ENCODE measurements at regions not wholly inside any gene's neighbourhood (a gene's known extent, or its start where the extent isn't known, plus 50 kb on each side); places are given as distances from the start of the nearest gene placed in this dataset.
"Not testable (repeated sequence)": the region's sequence is repeated elsewhere in the genome, so short reads cannot be mapped to it uniquely, and the experiment has no call there.

GRCh38 chr12:92061061-92061460 lies 84.6 kb downstream of the BTG1 start:
- no peak for DNase-seq (ENCODE audit: low spot score)

- DNase-seq (ENCODE audit: low spot score) = no peak
These were observed 85.7 kb downstream of the BTG1 start for GRCh38 chr12:92059960-92060359.

- DNase-seq (ENCODE audit: low spot score) = no peak
These were observed 87.0 kb downstream of the BTG1 start for GRCh38 chr12:92058664-92059063.

GRCh38 chr12:92056756-92057155 lies 88.9 kb downstream of the BTG1 start:
- not testable (repeated sequence) for DNase-seq (ENCODE audit: low spot score)

GRCh38 chr12:92056290-92056689 lies 89.4 kb downstream of the BTG1 start:
- DNase-seq (ENCODE audit: low spot score) = no peak

- no peak for DNase-seq (ENCODE audit: low spot score)
These were observed 89.8 kb downstream of the BTG1 start for GRCh38 chr12:92055877-92056276.

GRCh38 chr12:92051441-92051840 lies 94.2 kb downstream of the BTG1 start:
- no peak for DNase-seq (ENCODE audit: low spot score)

- DNase-seq (ENCODE audit: low spot score) = no peak
These were observed 96.2 kb downstream of the BTG1 start for GRCh38 chr12:92049403-92049802.

GRCh38 chr12:92047393-92047826 lies 98.2 kb downstream of the BTG1 start:
- no peak for DNase-seq (ENCODE audit: low spot score)

- DNase-seq (ENCODE audit: low spot score) = peak; percentile 53
These were observed 98.9 kb downstream of the BTG1 start for GRCh38 chr12:92046557-92047392.

- no peak for DNase-seq (ENCODE audit: low spot score)
These were observed 99.8 kb downstream of the BTG1 start for GRCh38 chr12:92045852-92046251.

- no peak for DNase-seq (ENCODE audit: low spot score)
These were observed 101.2 kb downstream of the BTG1 start for GRCh38 chr12:92044435-92044834.

- DNase-seq (ENCODE audit: low spot score) = no peak
These were observed 102.7 kb downstream of the BTG1 start for GRCh38 chr12:92042791-92043531.

GRCh38 chr12:92041742-92042141 lies 103.9 kb downstream of the BTG1 start:
- DNase-seq (ENCODE audit: low spot score) = no peak

GRCh38 chr12:92039046-92039445 lies 106.6 kb downstream of the BTG1 start:
- no peak for DNase-seq (ENCODE audit: low spot score)

GRCh38 chr12:92038476-92038875 lies 107.2 kb downstream of the BTG1 start:
- no peak for DNase-seq (ENCODE audit: low spot score)

- no peak for DNase-seq (ENCODE audit: low spot score)
These were observed 108.7 kb downstream of the BTG1 start for GRCh38 chr12:92036771-92037453.

GRCh38 chr12:92036061-92036620 lies 109.5 kb downstream of the BTG1 start:
- DNase-seq (ENCODE audit: low spot score) = peak; percentile 51

GRCh38 chr12:92035477-92035876 lies 110.2 kb downstream of the BTG1 start:
- peak; percentile 55 for DNase-seq (ENCODE audit: low spot score)

- peak; percentile 74 for DNase-seq (ENCODE audit: low spot score)
These were observed 110.7 kb downstream of the BTG1 start for GRCh38 chr12:92034858-92035401.

- no peak for DNase-seq (ENCODE audit: low spot score)
These were observed 111.6 kb downstream of the BTG1 start for GRCh38 chr12:92034083-92034482.

GRCh38 chr12:92032965-92033364 lies 112.7 kb downstream of the BTG1 start:
- no peak for DNase-seq (ENCODE audit: low spot score)
